Activated CD4-positive, CD25-positive, alpha-beta regulatory T cell (primary cell): ENCODE measurements at regions not wholly inside any gene's neighbourhood (a gene's known extent, or its start where the extent isn't known, plus 50 kb on each side); places are given as distances from the start of the nearest gene placed in this dataset.
A peak's percentile ranks its signal among the peaks of the same experiment; 100 is the strongest.

Source experiments
- DNase-seq, 4 experiments: peaks; one replicate each; lab custom pipeline; 2025; lab: John Stamatoyannopoulos, UW

DNA sequence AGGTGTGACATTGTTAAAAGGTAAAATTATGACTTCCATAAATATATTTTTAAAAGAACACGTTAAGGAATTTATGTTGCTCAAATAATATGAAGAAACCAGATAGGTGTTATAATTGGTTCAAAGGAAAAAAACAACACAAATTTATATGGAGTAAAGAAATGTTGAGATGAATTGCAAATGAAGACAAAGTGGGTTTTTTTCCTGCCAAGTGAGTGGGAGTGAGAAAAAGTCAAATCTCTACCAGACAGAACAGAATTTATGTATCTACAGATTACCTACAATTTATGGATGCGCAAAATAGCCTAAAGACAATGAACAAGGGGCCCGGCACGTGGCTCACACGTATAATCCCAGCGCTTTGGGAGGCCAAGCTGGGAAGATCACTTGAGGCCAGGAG lies 159.7 kb upstream of the SLC1A4 start:
- no peak for DNase-seq

DNA sequence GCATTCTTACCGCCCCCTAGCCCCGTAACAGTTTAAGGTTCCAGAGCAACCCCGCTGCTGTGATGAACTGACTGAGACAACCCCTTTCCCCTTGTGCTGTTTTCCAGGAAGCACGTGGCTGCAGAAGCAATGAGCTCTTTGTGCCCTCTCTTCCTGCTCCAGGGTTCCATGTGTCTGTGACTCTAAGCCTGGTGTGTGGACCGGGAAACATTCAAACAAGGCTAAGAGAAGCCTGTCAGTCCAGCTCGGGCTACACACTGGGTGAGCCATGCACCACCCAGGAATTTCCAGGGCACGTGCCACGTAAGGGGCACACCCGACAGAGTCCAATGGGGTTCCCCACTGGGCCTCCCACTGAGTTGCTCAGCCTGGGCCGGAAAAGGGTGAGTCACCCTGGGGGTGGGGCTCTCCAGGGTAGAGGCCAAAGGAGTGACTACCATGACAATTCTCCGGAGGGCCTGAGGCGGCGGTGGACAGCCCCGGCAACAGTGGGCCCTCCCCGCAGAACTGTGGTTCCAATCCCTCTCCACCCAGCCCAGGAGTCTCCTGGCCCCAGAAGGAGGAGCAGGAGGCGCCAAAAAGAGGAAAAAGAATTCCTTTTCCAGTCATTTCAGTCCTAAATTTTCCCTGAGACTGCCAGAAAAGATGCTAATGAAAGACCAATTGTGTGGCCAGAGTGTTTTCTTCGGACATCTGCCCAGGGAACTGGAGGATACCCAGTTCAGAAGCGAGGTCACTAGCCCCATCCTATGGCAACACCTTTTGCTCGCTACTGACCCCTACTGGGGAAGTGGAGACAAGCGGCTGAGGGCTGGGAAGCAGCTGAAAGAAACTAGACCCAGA lies 157.8 kb upstream of the SLC1A4 start:
- DNase-seq = peak; percentile 54 to 77 (median 64)

DNA sequence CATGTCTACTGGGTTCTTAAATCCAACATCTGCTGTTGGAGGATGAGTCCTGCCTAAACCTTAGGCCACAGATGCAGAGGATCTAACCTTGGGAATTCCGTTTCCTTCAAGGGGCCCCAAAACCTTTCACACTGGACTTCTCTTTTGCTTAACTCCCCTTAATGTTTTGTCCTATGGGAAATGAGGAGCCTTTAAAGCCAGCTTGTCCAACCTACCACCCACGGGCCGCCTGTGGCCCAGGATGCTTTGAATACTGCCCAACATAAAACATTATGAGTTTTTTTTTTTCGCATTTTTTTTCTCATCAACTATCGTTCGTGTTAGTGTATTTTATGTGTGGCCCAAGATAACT lies 157.2 kb upstream of the SLC1A4 start:
- no peak for DNase-seq

DNA sequence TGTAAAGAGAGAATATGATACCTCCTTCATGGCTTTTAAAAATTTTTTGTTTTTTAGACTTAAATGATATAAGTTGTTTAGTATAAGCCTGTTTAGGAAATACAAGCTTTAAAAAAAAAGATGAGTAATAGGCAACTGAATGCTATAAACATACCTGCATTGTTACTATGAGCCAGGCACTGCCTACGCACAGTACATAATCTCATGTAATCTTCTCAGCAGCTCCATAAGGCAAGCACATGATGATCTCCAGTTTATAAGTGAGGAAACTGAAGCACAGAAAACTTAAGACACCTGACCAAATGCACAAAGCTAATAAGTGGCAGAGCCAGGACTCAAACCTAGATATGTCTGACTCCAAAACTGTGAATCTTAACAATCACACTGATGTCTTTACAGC lies 156.3 kb upstream of the SLC1A4 start:
- DNase-seq = no peak

DNA sequence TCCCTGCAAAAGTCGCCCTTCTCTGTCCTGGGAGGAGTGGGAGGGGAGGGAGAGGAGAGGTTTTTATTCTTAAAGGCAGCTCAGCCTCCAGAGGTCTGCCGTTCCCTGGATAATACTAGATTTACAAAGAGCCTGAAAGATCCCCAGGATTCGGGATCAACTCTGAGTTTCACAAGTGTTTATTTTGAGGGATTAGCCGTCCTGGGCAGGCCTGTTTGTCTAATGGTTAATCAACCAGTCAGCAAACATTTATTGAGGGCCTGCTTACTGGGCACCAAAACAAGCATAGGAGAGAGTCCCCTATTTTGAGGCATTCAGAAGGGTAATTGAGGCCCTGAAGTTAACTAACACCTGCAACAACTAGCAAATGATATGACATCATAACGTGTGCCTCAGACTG lies 152.6 kb upstream of the SLC1A4 start:
- no peak for DNase-seq

DNA sequence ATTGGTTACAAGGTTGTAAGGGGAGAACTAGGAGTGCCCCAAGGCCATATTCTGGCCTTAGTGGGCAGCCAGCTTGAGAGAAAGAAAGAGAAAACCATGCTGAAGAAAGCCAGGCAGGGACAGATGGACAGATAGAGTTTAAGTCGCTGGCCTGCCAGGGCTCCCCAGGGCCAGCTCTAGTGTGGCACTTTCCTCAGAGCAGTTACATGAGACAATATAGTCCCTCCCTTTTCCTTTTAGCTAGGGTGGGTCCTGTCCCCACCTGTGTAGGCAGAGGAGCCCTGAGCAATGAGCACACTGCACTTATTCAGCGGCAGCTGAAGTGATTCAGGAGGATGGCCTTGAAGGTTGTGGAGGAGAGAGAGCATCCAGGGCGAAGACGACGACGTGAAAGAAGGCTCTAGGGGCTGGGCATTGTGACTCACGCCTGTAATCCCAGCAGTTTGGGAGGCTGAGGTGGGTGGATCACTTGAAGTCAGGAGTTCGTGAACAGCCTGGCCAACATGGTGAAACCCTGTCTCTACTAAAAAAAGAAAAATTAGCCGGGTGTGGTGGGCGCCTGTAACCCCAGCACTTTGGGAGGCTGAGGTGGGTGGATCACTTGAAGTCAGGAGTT lies 152.0 kb upstream of the SLC1A4 start:
- no peak for DNase-seq

DNA sequence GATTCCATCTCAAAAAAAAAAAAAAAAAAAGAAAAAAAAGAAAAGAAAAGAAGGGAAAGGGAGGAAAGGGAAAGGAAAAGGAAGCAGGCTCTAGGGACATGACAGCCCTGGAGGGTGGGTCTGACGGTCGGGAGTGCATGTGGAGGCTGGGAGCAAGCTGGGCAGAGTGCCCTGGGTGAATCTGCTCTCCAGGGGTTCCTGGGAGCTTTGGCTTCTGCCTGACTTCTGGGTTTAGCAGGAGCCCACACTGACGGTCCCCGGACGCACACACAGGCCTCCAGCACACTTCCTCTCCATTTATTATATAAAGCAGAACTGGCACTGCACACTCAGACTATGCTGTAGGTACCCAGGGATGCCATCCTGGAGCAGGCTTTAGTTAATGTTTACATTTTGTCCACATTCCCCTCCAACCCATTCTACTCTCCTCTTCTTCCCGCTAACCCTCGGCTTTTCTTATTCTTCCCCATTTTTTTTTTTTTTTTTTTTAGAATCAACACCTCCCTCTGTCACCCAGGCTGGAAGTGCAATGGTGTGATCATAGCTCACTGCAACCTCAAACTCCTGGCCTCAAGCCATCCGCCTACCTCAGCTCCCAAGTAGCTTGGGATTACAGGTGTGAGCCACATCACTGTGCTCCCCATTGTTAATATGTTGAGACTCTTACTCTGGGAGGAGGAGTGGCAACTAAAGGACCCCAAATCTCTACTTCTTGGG lies 151.1 kb upstream of the SLC1A4 start:
- no peak for DNase-seq

DNA sequence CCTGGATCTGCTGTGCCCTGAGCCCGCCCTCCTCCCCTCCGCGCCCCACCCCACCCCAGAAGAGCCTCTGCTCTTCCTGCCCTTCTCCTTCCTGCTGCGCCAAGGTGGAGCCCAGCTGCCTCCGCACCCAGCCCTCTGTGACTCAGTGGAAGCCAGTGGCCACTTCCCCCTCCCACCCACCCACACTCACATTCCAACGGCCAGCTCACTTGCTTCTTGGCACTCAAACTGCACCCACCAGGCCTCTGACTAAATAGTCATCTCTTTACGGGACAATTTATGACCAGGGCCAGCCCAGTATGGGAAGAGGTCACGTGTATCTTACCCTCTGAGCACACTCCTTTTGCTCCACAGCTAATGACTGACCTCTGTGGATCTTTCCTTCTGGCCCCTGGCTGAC lies 150.4 kb upstream of the SLC1A4 start:
- DNase-seq = no peak

DNA sequence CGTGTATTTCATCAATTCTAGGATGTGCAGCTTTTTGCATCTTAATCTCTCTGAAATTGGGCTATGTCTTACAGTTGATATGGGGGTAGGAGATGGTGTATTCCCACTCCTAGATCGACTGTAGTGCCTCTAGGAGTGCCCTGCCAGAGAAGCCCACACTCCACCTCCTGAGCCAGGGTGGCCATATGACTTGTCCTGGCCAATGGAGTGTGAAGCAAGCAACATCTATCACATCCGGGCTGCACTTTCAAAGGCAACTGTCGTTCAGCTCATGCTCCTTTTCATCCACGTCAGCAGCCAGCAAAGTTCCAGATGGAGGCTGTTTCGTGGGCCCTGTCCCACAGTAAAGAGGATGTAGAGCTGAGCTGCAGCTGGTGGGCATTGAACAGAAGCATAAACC lies 149.4 kb upstream of the SLC1A4 start:
- DNase-seq = no peak

DNA sequence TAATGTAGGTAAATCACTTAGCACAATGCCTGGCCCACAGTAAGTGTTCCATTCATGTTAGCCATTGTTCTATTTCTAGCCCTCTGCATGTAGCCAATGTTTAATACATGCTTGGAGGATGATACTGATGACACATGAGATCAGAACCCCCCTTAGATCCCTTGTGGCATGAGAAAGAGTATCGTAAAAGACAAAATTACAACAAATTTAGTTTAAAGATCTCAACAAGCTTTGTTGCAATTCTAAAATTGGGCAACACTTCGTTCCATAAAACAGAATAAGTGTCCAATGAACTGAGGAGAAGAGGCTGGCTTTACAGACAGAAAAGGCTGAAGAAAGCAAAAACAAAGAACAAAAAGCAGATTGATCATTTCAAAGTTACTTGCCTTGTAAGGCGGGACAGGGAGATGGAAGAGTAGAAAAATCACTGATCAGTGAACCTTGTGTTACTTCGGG lies 148.7 kb upstream of the SLC1A4 start:
- DNase-seq = no peak

DNA sequence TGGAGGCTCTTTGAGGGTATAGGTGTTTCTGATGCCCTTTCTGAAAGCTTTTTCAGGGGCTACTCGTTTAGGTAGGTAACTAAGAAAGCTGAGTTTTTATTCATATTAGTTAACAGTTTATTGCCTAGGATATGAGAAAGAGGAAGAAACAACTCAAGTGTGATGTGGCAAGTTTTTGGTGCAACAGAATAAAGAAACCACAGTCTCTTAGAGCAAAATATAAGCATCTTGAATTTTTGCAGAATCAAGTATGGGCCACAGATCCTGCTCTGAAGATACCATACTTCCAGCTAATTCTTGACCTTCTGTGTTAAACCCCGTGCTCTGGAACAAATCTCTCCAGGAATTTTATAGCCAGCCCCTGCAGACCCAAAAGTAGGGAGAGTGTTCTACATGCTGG lies 147.7 kb upstream of the SLC1A4 start:
- no peak for DNase-seq

DNA sequence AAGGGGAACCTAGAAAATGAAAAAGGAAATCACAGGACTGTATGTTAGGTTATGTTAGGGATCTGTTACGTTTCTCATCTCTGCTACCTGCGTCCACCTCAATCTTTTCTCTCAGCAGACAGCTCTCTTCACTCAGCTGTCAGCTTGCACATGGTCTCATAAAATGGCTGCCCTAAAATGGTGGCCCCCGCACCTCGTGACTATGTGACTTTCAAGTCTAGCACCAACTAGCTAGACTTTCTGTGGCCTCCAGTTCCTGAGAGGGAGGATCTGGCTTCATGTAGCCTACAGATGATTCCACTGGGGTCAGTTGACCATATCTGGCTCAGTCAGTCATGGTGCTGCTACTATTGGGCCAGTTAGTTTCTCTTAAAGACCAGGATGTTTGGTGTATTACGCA lies 147.2 kb upstream of the SLC1A4 start:
- DNase-seq = no peak

DNA sequence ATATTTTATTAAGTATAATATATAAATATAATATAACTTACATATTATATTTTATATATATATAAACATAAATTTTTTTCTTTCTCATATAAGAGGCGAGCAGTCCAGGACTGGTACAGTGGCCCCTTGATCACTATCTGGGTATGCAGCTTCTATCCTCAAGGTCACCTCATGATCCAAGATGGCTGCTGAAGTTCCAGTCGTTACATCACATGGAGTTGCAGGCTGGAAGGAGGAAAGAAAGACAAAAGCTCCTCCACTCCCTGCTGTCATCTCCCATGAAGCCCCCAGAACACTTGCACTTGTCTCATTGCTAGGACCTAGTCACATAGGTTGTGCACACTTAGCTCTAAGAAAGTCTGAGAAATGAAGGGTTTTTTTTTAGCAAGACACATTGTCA lies 145.1 kb upstream of the SLC1A4 start:
- no peak for DNase-seq

DNA sequence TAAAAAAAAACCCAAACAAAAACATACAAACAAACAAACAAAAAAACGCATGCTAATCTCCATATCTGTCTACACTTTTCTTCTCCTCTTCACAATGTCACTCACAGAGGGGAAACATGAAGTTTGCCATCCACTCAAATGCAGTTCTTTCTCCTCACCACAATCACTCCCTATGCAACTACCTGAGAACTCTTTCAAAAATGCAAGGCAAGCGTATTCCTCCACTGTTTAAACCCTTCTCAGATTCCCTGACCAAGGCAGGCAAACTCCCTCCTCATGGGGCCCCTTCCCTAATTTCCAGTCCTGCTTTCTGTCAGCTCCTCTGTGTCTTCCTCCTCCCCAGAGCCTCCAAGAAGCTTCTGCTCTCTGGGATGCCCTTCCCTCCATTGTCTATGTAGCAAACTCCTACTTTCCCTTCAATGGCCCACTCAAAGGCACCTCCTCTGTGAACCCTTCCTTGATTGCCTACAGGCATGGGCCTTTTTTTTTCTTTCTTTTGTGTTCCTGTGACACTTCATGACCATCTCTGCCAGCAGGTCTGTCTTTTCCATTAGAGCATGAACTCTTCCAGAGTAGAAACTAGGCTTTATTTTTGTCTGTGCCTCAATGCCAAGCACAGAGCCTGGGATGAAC lies 143.8 kb upstream of the SLC1A4 start:
- no peak for DNase-seq

DNA sequence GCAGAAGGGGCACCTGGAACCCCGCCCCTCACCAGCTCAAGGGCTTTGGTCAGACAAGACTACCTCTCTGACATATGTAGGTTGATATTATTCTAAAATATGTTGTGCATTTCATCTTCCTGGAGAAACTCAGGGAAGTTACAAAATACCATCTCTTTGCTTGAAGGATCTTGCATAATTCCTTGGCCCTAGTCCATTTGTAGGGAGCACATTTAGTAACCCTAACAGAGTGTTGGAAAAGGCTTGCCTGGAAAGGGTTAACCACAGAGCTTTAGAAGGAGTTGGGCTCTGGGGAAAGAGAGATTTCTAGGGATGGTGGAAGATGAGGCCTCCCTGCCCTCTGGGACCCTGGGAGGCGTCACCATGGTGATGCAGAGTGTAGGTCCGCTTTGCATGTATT lies 143.0 kb upstream of the SLC1A4 start:
- no peak for DNase-seq

DNA sequence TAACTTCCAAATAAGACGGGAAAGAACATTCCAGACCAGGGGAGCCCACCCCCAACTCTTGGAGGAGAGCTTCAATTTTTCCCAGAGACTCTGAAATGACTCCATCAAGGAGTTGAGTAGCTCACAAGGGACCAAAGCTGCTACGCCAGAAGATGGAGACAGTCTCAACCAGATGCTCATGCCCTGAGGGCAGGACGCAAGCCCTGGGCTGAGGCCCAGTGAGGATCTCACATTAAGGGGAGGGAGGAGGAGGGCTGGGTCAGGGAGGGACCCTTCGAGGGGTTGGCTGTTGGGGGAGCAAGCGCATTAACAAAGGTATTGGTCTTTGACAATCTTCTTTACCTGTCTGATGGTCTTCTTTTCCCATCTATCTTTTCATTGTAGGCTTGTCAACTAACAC lies 141.3 kb upstream of the SLC1A4 start:
- DNase-seq = no peak

DNA sequence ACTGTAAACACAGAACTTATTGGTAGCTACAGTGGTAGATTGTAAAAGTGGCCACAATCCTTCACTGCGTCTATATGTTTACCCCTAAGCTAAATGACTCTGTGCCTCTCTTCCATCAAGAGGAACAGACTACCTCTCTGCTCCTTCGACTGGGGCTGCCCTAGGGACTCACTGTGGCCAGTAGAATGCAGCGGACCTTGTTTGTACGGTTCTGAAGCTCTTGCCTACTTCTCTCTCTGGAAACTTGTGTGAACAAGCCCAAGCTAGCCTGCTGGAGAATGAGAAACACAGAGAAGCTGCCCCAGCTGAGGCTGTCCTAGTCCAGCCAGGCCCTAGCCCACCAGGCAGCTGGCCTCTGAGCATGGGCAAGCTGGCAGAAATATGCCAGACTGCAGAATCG lies 140.8 kb upstream of the SLC1A4 start:
- DNase-seq = no peak

DNA sequence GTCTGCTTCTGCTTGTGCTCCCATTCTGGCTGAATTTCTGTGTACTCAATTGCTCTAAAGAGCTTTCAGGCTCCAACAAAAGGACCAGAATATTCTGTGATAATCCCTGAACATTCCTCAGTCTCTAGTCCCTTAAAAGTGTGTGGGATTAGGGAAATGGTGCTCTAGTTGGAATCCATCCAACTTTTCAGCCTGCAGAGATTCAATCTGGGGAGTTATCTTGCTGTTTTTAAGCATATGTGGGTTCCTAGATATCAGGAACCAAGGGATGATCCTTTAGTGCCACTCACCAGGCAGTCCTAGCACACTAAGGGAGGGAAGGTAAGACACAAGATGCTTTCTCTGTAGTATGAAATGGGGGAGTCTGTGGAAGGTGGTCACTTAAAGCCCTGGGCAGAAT lies 140.3 kb upstream of the SLC1A4 start:
- DNase-seq = no peak

DNA sequence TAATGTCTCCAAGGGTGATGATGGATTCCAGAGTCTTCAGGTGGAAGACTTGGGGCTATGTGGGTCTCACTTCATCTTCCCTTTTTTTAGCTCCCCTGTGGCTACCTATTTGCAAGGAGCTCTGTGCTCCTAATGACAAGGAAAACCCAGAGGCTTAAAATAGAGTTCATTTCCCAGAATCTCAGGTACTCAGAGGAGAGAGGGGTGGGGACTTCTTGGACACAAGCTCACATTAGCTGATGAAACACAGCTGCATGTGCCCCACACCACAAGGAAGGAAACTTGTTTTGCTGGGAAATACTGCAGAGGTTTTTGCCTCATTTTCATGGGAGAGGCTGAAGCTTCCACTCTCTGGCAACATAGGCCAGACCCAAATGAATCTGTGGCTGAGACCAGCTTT lies 138.6 kb upstream of the SLC1A4 start:
- no peak for DNase-seq

DNA sequence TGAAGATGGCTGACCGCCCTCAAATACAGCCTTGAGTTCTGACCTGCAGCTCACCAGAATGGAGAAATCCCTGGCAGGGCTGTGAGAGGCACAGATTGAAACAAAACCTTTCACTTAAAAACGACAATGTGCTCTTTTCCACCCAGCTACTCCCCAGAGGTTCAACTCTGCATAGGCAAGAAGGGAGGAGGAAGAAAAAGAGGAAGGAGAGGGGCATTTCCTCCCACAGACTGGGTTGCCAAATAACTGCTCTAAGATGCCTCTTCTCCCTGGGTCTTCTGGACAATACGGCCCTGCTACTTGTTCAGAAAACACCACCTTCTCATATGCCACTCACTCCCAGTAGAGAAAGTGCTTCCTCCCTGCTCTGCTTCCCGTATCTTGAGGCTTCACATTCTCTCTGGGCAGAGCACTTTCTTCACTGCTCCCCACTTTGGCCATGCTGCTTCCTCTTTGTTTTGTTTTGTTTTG lies 136.4 kb upstream of the SLC1A4 start:
- no peak for DNase-seq

DNA sequence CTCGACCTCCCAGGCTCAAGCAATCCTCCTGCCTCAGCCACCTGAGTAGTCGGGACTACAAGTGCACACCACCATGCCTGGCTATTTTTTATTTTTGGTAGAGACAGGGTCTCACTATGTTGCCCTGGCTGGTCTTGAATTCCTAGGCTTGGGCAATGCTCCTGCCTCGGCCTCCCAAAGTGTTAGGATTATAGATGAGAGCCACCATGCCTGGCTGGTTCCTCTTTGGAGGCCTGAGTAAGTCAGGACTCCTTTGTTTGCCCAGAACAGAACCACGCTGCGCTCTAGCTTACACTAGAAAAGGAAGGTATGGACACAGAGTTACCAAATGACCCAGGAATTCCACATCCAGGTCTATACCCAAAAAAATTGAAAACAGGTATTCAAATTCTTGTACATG lies 135.9 kb upstream of the SLC1A4 start:
- DNase-seq = no peak

DNA sequence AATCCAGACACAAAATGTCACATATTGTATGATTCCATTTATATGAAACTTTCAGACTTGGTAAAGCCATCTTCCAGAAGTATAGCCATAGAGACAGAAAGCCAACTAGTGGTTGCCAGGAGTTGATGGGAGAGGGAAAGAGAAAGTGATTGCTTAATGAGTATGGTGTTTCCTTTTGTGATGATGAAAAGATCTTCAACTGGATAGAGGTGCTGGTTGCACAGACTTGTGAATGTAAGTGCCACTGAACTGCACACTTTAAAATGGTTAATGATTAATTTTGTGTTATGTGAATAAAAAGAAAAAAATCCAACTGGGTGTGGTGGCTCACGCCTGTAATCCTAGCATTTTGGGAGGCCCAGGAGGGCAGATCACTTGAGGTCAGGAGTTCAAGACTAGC lies 135.3 kb upstream of the SLC1A4 start:
- DNase-seq = no peak

DNA sequence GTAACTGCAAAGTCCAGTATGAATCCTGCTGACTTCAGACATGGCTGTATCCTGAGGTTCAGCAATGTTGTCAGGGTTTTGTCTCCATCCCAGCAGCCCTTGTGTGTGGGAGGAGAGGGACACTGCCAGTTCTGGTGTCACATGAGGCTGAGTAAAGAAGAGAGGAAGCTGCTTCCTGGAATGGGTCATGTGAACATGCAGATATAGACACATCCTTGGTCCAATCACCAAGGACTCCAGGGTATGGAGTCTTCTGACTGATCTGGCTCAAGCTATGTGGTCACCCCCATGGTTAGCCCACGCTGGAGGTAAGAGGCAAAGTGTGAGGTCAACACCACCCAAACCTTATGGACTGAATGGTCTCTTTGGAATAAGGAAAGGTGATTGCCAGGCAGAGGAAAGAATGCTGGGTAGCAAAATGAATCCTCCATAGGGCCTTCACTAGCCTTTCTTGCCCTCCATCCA lies 134.4 kb upstream of the SLC1A4 start:
- no peak for DNase-seq
